IMR-90 (cell line): ENCODE measurements at regions not wholly inside any gene's neighbourhood (a gene's known extent, or its start where the extent isn't known, plus 50 kb on each side); places are given as distances from the start of the nearest gene placed in this dataset.

Source experiments
- ATAC-seq: fragments of 200-7000 bp; cut with Tn5 transposase; 2 replicates; pipeline ENCODE4 v1.9.1; 2020; ENCODE audit warnings: low read depth, mild to moderate bottlenecking, moderate library complexity
- BruUV-seq: library from RNA; stranded (reverse); fragments of 400-500 nt; replicated peaks from 2 replicates; lab custom pipeline; 2021; lab: Mats Ljungman, UMichigan
- CTCF ChIA-PET: fragments of 300-600 bp; formaldehyde crosslinking; extraction: SDS; loops from one replicate; lab custom pipeline; 2021; ENCODE audit warnings: antibody characterized with exemption; lab: Yijun Ruan, JAX
- POLR2A ChIA-PET: fragments of 300-600 bp; sonication (Branson Sonifier 250); formaldehyde crosslinking; loops from one replicate; lab custom pipeline; 2022; ENCODE audit warnings: antibody characterized with exemption; ENCODE audit not compliant: unreplicated experiment; lab: Charles Lee
- DNase-seq: peaks from one replicate; pipeline ENCODE4 v3.0.0; 2013
- H2AFZ ChIP-seq: replicated peaks from 2 replicates; pipeline ENCODE3; 2013; ENCODE audit warnings: low read length, mild to moderate bottlenecking; ENCODE audit not compliant: poor library complexity
- H2AK5ac ChIP-seq: 2 replicates; pipeline ENCODE4 v1.6.1; 2013; ENCODE audit warnings: low read depth, low read length, inconsistent platforms
- H2AK9ac ChIP-seq: replicated peaks from 2 replicates; pipeline ENCODE3; 2013; ENCODE audit warnings: mild to moderate bottlenecking, low read depth, low read length, moderate library complexity; ENCODE audit not compliant: poor library complexity
- H2BK120ac ChIP-seq: 2 replicates; pipeline ENCODE4 v1.6.1; 2013; ENCODE audit warnings: low read depth, low read length, inconsistent platforms
- H2BK15ac ChIP-seq: 3 replicates; pipeline ENCODE4 v1.6.1; 2013; ENCODE audit warnings: low read depth, low read length, inconsistent platforms
- H2BK20ac ChIP-seq: 2 replicates; pipeline ENCODE4 v1.6.1; 2013; ENCODE audit warnings: low read depth, mild to moderate bottlenecking, inconsistent platforms, low read length, moderate library complexity
- H2BK5ac ChIP-seq: 2 replicates; pipeline ENCODE4 v1.6.1; 2013; ENCODE audit warnings: mild to moderate bottlenecking, low read depth, low read length, inconsistent platforms; ENCODE audit not compliant: poor library complexity, severe bottlenecking
- H3K14ac ChIP-seq: replicated peaks from 2 replicates; pipeline ENCODE4 v1.6.1; 2013; ENCODE audit warnings: low read depth, low read length, inconsistent platforms
- H3K18ac ChIP-seq: 2 replicates; pipeline ENCODE4 v1.6.1; 2013; ENCODE audit warnings: low read depth, low read length, control low read depth
- H3K23ac ChIP-seq: 2 replicates; pipeline ENCODE4 v1.6.1; 2013; ENCODE audit warnings: low read depth, low read length, inconsistent platforms
- H3K27ac ChIP-seq: 2 replicates; pipeline ENCODE4 v1.5.1; 2013; ENCODE audit warnings: mild to moderate bottlenecking, control low read depth, low read length; ENCODE audit not compliant: insufficient read depth
- H3K27me3 ChIP-seq: 2 replicates; pipeline ENCODE4 v1.6.1; 2013; ENCODE audit warnings: low read length; ENCODE audit not compliant: control insufficient read depth, insufficient read depth
- H3K36me3 ChIP-seq: 2 replicates; pipeline ENCODE4 v1.6.1; 2013; ENCODE audit warnings: low read length, mixed read lengths; ENCODE audit not compliant: control insufficient read depth, insufficient read depth
- H3K4ac ChIP-seq: 2 replicates; pipeline ENCODE4 v1.6.1; 2013; ENCODE audit warnings: low read depth, low read length, inconsistent platforms
- H3K4me1 ChIP-seq: 2 replicates; pipeline ENCODE4 v1.6.1; 2013; ENCODE audit warnings: low read length, mixed read lengths; ENCODE audit not compliant: control insufficient read depth, insufficient read depth
- H3K4me2 ChIP-seq: 2 replicates; pipeline ENCODE4 v1.6.1; 2013; ENCODE audit warnings: low read depth, mild to moderate bottlenecking, control low read depth, low read length, moderate library complexity
- H3K4me3 ChIP-seq: 2 replicates; pipeline ENCODE4 v1.5.1; 2013; ENCODE audit warnings: low read depth, mild to moderate bottlenecking, control low read depth, low read length, moderate library complexity; ENCODE audit not compliant: insufficient read depth
- H3K56ac ChIP-seq: 2 replicates; pipeline ENCODE4 v1.6.1; 2013; ENCODE audit warnings: low read length, inconsistent platforms; ENCODE audit not compliant: insufficient read depth; ENCODE audit errors: extremely low read depth
- H3K79me1 ChIP-seq, 2 experiments: 2 replicates each; pipeline ENCODE4 v1.6.1; 2013; ENCODE audit warnings: low read length in 2 of 2, inconsistent platforms in 1 of 2, low read depth in 1 of 2
- H3K9ac ChIP-seq: 2 replicates; pipeline ENCODE4 v1.6.1; 2013; ENCODE audit warnings: low read depth, low read length, control low read depth
- H3K9me1 ChIP-seq: 2 replicates; pipeline ENCODE4 v1.6.1; 2013; ENCODE audit warnings: low read length, inconsistent platforms; ENCODE audit not compliant: insufficient read depth
- H3K9me3 ChIP-seq: 2 replicates; pipeline ENCODE4 v1.6.1; 2013; ENCODE audit warnings: low read length; ENCODE audit not compliant: control insufficient read depth, insufficient read depth
- H4K20me1 ChIP-seq: 2 replicates; pipeline ENCODE4 v1.6.1; 2013; ENCODE audit warnings: low read length, inconsistent platforms; ENCODE audit not compliant: insufficient read depth
- H4K5ac ChIP-seq: 2 replicates; pipeline ENCODE4 v1.6.1; 2013; ENCODE audit warnings: mild to moderate bottlenecking, low read depth, low read length, control low read depth
- H4K8ac ChIP-seq, 2 experiments: 2 replicates each; pipeline ENCODE4 v1.6.1; 2013; ENCODE audit warnings: low read depth in 2 of 2, low read length in 2 of 2, control low read depth in 1 of 2, inconsistent platforms in 1 of 2
- H4K91ac ChIP-seq: 2 replicates; pipeline ENCODE4 v1.6.1; 2013; ENCODE audit warnings: low read depth, low read length, inconsistent platforms; ENCODE audit not compliant: insufficient read depth
- MAFK ChIP-seq: IDR thresholded peaks from 2 replicates; pipeline ENCODE4 v1.6.1; 2012; ENCODE audit warnings: low read depth, low read length, improper control_type of control experiment
- SMC3 ChIP-seq: fragments of 150-350 bp; IDR thresholded peaks from 2 replicates; pipeline ENCODE4 v1.6.1; 2016; ENCODE audit warnings: low read depth, mild to moderate bottlenecking, antibody characterized with exemption, low read length, moderate library complexity
- WGBS, 2 experiments: methylation state at CpG; one replicate each; pipeline versions ENCODE4 v1.1.5 to v1.1.7; 2013; ENCODE audit warnings: missing lambda C conversion rate in 2 of 2; ENCODE audit not compliant: insufficient read length in 1 of 2; ENCODE audit errors: extremely low coverage in 2 of 2; 5-methylcytosine and 5-hydroxymethylcytosine counted together
- dilution Hi-C: fragments of 300-500 bp; cut with HindIII; formaldehyde crosslinking; loops from one replicate; pipeline ENCODE4 v1.14.3; 2018; ENCODE audit warnings: low sequenced_read_pairs; ENCODE audit not compliant: unreplicated experiment
- in situ Hi-C: fragments of 300-500 bp; cut with MboI; formaldehyde crosslinking; loops from 3 replicates; pipeline ENCODE4 v1.14.3; 2019; ENCODE audit warnings: low sequenced_read_pairs, inconsistent platforms, mixed read lengths
- intact Hi-C: fragments of 100-400 bp; cut with micrococcal nuclease; formaldehyde crosslinking; loops from 2 replicates; pipeline ENCODE4 v1.10.0; 2022

- dilution Hi-C loops: no loop called here
- H3K14ac ChIP-seq: no peak overlapping the region
These were observed 354.9 kb downstream of the C16orf95 start for GRCh38 chr16:86962259-86962658.

More at GRCh38 chr16:86962259-86962658, 354.9 kb downstream of the C16orf95 start:
- Histone ChIP-seq H2AK5ac (peak overlapping the region; percentile 78), H3K4ac (peak overlapping the region; percentile 67; the same call in 1 of the 2 replicates), H3K79me1 (no peaks in the 10 kb centered on the region), H3K4me1 (peaks cover 10% of the 10 kb centered on the region), H3K4me2 (no peak overlapping the region), H3K9ac (no peak overlapping the region), H2AFZ (peak overlapping the region; percentile 22), H2BK20ac (0 out of 2 replicates have a peak overlapping the region, but pooled peaks have one; percentile 42), H3K9me1 (peaks cover 8% of the 10 kb centered on the region; the same call in 1 of the 2 replicates), H3K4me3 (no peak overlapping the region), H4K91ac (no peak overlapping the region; the same call in 1 of the 2 replicates), H2BK120ac (no peak overlapping the region; the same call in 1 of the 2 replicates), H3K56ac (no peak overlapping the region), H3K27me3 (peaks cover 8% of the 10 kb centered on the region), H2BK5ac (no peak overlapping the region), H4K8ac (no peak overlapping the region), H3K9me3 (no peaks in the 10 kb centered on the region), H4K5ac (no peak overlapping the region), H2BK15ac (no peak overlapping the region), H3K18ac (no peak overlapping the region), H3K27ac (no peak overlapping the region), H3K36me3 (no peaks in the 10 kb centered on the region), H2AK9ac (peak overlapping the region; percentile 48), H3K23ac (no peak overlapping the region), H4K20me1 (no peaks in the 10 kb centered on the region)
- BruUV-seq: no TSS peak
- CTCF ChIA-PET: no interaction called here
- in situ Hi-C loops (no loop called here), intact Hi-C loops (no loop called here)
- TF ChIP-seq SMC3 (no peak), MAFK (no peak)
- POLR2A ChIA-PET: no interaction called here
- no peak for DNase-seq
- 81% methylated on average over 3 of the region's 7 CpGs; no CpG with 5 or more reads in 1 of the 2 experiments for WGBS, 2 experiments
- ATAC-seq: no peak
